Peyer's patch (tissue), 4 donors: ENCODE measurements at regions not wholly inside any gene's neighbourhood (a gene's known extent, or its start where the extent isn't known, plus 50 kb on each side); places are given as distances from the start of the nearest gene placed in this dataset.

Source experiments
- DNase-seq, 3 donors: peaks; one replicate each; pipeline ENCODE4 v3.0.0-alpha.2; 2017 to 2019
- H3K27ac ChIP-seq, 4 donors: fragments of 200-600 bp; sonication (generic); one replicate each; pipeline ENCODE4 v1.5.1; 2016 to 2019
- H3K27me3 ChIP-seq, 2 donors: fragments of 200-600 bp; sonication (generic); one replicate each; pipeline ENCODE4 v1.5.1; 2019
- H3K36me3 ChIP-seq, 3 donors: fragments of 200-600 bp; sonication (generic); one replicate each; pipeline ENCODE4 v1.5.1; 2016 to 2019
- H3K4me1 ChIP-seq, 4 donors: fragments of 200-600 bp; sonication (generic); one replicate each; pipeline ENCODE4 v1.5.1; 2016 to 2019
- H3K4me3 ChIP-seq, 4 donors: fragments of 200-600 bp; sonication (generic); 1 replicate in 3 of 4; 2 replicates in 1 of 4; pipeline ENCODE4 v1.5.1; 2016 to 2019; ENCODE audit warnings: mild to moderate bottlenecking in 1 of 4
- H3K9me3 ChIP-seq, 4 donors: fragments of 200-600 bp; sonication (generic); one replicate each; pipeline ENCODE4 v1.5.1; 2016 to 2019; ENCODE audit warnings: mild to moderate bottlenecking in 1 of 4
- POLR2A ChIP-seq, 2 donors: fragments of 450-650 bp; IDR thresholded peaks; one replicate each; pipeline ENCODE4 v1.5.1; 2017; ENCODE audit warnings: antibody characterized with exemption in 2 of 2, mild to moderate bottlenecking in 2 of 2, moderate library complexity in 2 of 2
- TF ChIP-seq, protein P1 (sequence below), 6 experiments: fragments of 450-650 bp in 4 of 6; fragments of 200-600 bp in 2 of 6; sonication (generic) in 1 of 6; IDR thresholded peaks; one replicate each; pipeline ENCODE4 v1.5.1; 2017 to 2019; ENCODE audit warnings: antibody characterized with exemption in 6 of 6, mild to moderate bottlenecking in 3 of 6, moderate library complexity in 1 of 6

DNA sequence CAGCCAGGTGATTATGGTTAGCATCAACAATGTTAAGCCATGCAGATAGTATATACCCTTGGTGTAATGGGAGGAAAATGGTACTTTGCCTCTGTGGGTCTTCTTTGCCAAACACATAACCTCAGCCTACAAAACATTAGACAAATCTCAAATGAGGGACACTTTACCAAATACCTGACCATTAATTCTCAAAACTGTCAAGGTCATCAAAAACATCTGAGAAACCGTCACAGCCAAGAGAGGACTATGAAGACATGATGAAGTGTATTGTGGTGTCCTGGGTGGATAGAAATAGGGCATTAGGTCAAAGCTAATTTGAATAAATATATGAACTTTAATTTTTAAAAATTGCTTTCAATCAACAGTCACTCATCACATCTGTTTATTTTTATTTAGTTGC is 1036.1 kb downstream of the AGBL1 start:
- H3K27ac ChIP-seq: no peak overlapping the region
- no peak for DNase-seq
- no peaks in the 10 kb centered on the region for H3K4me1 ChIP-seq
- TF ChIP-seq, protein P1, sequence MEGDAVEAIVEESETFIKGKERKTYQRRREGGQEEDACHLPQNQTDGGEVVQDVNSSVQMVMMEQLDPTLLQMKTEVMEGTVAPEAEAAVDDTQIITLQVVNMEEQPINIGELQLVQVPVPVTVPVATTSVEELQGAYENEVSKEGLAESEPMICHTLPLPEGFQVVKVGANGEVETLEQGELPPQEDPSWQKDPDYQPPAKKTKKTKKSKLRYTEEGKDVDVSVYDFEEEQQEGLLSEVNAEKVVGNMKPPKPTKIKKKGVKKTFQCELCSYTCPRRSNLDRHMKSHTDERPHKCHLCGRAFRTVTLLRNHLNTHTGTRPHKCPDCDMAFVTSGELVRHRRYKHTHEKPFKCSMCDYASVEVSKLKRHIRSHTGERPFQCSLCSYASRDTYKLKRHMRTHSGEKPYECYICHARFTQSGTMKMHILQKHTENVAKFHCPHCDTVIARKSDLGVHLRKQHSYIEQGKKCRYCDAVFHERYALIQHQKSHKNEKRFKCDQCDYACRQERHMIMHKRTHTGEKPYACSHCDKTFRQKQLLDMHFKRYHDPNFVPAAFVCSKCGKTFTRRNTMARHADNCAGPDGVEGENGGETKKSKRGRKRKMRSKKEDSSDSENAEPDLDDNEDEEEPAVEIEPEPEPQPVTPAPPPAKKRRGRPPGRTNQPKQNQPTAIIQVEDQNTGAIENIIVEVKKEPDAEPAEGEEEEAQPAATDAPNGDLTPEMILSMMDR (IDR thresholded peaks at IDR 0.05): no peak
- no peak for TF ChIP-seq POLR2A (IDR thresholded peaks at IDR 0.05)
- H3K4me3 ChIP-seq: no peak overlapping the region
- no peaks in the 10 kb centered on the region for H3K9me3 ChIP-seq
- no peaks in the 10 kb centered on the region for H3K36me3 ChIP-seq
- no peaks in the 10 kb centered on the region for H3K27me3 ChIP-seq

DNA sequence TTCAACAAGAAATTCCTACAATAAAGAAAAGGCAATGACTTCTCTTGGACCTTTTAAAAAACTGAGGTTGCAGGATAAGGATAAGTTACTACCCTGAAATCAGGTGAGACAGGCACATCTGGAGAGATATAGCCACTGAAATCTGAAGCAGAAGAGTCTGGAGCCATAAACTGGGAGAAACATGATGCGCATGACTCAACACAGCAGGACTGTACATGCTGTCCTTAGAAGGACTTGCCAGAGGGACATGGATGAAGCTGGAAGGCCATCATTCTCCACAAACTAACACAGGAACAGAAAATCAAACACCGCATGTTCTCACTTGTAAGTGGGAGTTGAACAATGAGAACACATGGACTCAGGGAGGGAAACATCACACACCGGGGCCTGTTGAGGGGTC is 1020.2 kb downstream of the AGBL1 start:
- TF ChIP-seq, protein P1 (IDR thresholded peaks at IDR 0.05): no peak
- no peak for TF ChIP-seq POLR2A (IDR thresholded peaks at IDR 0.05)
- H3K27me3 ChIP-seq: no peaks in the 10 kb centered on the region
- H3K36me3 ChIP-seq: no peaks in the 10 kb centered on the region
- H3K27ac ChIP-seq: no peak overlapping the region
- no peak overlapping the region for H3K4me3 ChIP-seq
- H3K4me1 ChIP-seq: no peaks in the 10 kb centered on the region
- peaks cover 0 to 5% (median 0%) of the 10 kb centered on the region in 4 donors for H3K9me3 ChIP-seq
- DNase-seq: no peak

DNA sequence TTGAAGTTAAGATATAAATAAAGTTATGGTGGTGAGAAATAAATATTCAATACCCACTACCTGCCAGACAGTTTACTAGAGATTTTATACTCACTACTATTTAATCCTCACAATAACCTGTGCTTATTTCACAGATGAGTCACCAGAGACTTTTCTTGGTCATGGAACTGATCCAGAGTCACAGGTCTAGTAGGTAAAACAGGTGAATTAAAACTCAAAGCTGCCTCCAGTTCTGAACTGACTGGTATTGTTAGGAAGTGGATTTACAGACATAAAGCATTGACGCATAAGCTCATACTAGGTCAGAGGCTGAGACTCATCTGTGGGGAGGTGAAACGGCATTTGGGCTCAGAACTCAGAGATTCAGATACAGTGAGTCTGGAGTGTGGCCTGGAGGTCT is 1009.9 kb downstream of the AGBL1 start:
- TF ChIP-seq, protein P1 (IDR thresholded peaks at IDR 0.05): no peak
- no peak for TF ChIP-seq POLR2A (IDR thresholded peaks at IDR 0.05)
- H3K4me1 ChIP-seq: no peaks in the 10 kb centered on the region
- H3K36me3 ChIP-seq: no peaks in the 10 kb centered on the region
- DNase-seq: no peak
- no peak overlapping the region for H3K27ac ChIP-seq
- H3K4me3 ChIP-seq: no peak overlapping the region
- no peaks in the 10 kb centered on the region for H3K27me3 ChIP-seq
- H3K9me3 ChIP-seq: no peaks in the 10 kb centered on the region

DNA sequence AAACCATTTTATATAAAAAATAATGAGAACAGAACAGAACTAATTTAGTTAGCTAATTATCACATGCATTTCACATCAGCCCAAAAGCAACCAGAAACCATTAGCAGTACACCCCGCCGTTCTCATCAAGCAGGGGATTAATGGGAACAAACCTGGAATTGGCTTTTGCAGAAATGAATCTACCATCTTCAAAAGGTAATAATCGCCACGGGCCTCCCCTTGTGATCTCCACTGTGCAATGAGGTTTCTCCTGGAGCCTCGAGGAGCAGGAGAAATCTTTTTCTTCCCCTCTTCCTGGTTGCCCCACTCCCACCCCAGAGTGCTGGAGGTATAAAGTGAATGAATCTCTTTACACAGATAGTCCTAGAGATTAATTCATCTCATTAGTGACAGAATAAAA is 1003.5 kb downstream of the AGBL1 start:
- Histone ChIP-seq H3K27me3 (no peaks in the 10 kb centered on the region), H3K9me3 (no peaks in the 10 kb centered on the region)

DNA sequence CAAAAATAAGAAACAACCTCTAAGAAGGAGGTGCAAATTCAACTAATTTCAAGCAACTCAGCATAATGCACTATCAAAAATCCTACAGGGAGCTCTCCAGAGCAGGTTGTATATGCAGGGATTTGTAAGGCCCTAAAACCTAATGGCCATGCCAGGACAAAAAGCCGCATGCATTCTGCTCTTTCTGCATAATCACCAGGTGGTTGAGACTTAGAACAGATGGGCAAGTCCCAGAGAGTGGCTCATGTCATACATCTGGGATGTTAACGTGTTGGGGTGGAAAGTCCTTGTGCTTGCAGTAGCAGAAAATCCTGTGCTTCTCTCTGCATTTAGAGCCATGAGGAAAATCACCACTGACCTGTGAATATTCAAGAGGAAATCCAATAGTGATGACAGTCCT is 1002.9 kb downstream of the AGBL1 start:
- H3K4me3 ChIP-seq: no peak overlapping the region
- H3K27ac ChIP-seq: no peak overlapping the region
- no peaks in the 10 kb centered on the region for H3K4me1 ChIP-seq
- H3K9me3 ChIP-seq: no peaks in the 10 kb centered on the region
- no peak for TF ChIP-seq POLR2A (IDR thresholded peaks at IDR 0.05)
- TF ChIP-seq, protein P1 (IDR thresholded peaks at IDR 0.05): no peak
- H3K36me3 ChIP-seq: no peaks in the 10 kb centered on the region
- no peak for DNase-seq
- H3K27me3 ChIP-seq: no peaks in the 10 kb centered on the region

More for the DNA sequence above, 1003.5 kb downstream of the AGBL1 start:
- no peaks in the 10 kb centered on the region for H3K4me1 ChIP-seq
- no peak overlapping the region for H3K27ac ChIP-seq
- TF ChIP-seq, protein P1 (IDR thresholded peaks at IDR 0.05): no peak
- no peak for TF ChIP-seq POLR2A (IDR thresholded peaks at IDR 0.05)
- DNase-seq: no peak
- no peaks in the 10 kb centered on the region for H3K36me3 ChIP-seq
- H3K4me3 ChIP-seq: no peak overlapping the region

DNA sequence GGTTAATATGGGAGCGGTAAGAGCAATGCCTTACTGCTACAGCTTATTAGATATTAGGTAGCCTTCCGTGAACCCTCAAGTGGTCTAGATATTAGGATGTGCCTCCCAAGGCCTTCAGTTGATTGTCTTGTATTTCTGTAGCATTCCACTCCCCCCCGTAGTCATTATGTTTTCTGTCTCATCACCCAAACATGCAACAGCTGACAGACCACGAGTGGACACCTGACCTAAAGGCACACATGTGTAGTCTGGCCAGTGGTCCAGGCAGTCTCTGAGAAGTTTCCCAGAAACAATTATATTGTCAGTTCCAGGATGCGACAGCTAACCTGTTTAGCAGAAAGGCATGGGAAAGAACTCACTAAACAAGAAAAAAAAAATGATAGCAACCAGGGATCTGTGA is 1000.9 kb downstream of the AGBL1 start:
- Histone ChIP-seq H3K4me1 (no peaks in the 10 kb centered on the region), H3K27me3 (no peaks in the 10 kb centered on the region), H3K36me3 (no peaks in the 10 kb centered on the region), H3K27ac (no peak overlapping the region), H3K9me3 (no peaks in the 10 kb centered on the region), H3K4me3 (no peak overlapping the region)
- no peak for TF ChIP-seq POLR2A (IDR thresholded peaks at IDR 0.05)
- TF ChIP-seq, protein P1 (IDR thresholded peaks at IDR 0.05): no peak
- no peak for DNase-seq
